Endodermal cell (in vitro differentiated cells): ENCODE measurements at regions not wholly inside any gene's neighbourhood (a gene's known extent, or its start where the extent isn't known, plus 50 kb on each side); places are given as distances from the start of the nearest gene placed in this dataset.

Experiments
- DNase-seq: peaks from one replicate; pipeline ENCODE4 v3.0.0-alpha.2; 2017
- H3K27ac ChIP-seq: 2 replicates; pipeline ENCODE4 v1.5.1; 2013; ENCODE audit warnings: mild to moderate bottlenecking, low read depth, low read length, moderate library complexity
- H3K27me3 ChIP-seq: 2 replicates; pipeline ENCODE4 v1.6.1; 2013; ENCODE audit warnings: mild to moderate bottlenecking, low read length, moderate library complexity; ENCODE audit not compliant: insufficient read depth, control insufficient read depth, poor library complexity, severe bottlenecking
- H3K36me3 ChIP-seq: 2 replicates; pipeline ENCODE4 v1.7.0; 2013; ENCODE audit warnings: mild to moderate bottlenecking, low read length, moderate library complexity; ENCODE audit not compliant: control insufficient read depth, insufficient read depth
- H3K4me1 ChIP-seq: one replicate; pipeline ENCODE4 v1.7.0; 2013; ENCODE audit warnings: low read length; ENCODE audit not compliant: control insufficient read depth, insufficient read depth
- H3K4me3 ChIP-seq: 2 replicates; pipeline ENCODE4 v1.5.1; 2013; ENCODE audit warnings: mild to moderate bottlenecking, low read length, moderate library complexity
- H3K9ac ChIP-seq: 2 replicates; pipeline ENCODE4 v1.6.1; 2013; ENCODE audit warnings: mild to moderate bottlenecking, low read length, moderate library complexity; ENCODE audit not compliant: poor library complexity, severe bottlenecking; ENCODE audit errors: extremely low read depth
- H3K9me3 ChIP-seq: 2 replicates; pipeline ENCODE4 v1.6.1; 2013; ENCODE audit warnings: mild to moderate bottlenecking, low read length, moderate library complexity; ENCODE audit not compliant: control insufficient read depth
- H3K27ac Mint-ChIP-seq: 2 replicates; pipeline ENCODE4 v1.8.0; 2020; ENCODE audit warnings: mixed read lengths
- H3K27me3 Mint-ChIP-seq: 2 replicates; pipeline ENCODE4 v1.8.0; 2021; ENCODE audit warnings: mild to moderate bottlenecking, mixed read lengths; ENCODE audit not compliant: insufficient read depth
- H3K36me3 Mint-ChIP-seq: 2 replicates; pipeline ENCODE4 v1.8.0; 2020; ENCODE audit warnings: low read depth, mixed read lengths
- H3K4me1 Mint-ChIP-seq: 2 replicates; pipeline ENCODE4 v1.8.0; 2020; ENCODE audit warnings: mixed read lengths
- H3K4me3 Mint-ChIP-seq: 2 replicates; pipeline ENCODE4 v1.8.0; 2020; ENCODE audit warnings: mild to moderate bottlenecking, moderate library complexity, mixed read lengths
- H3K9me3 Mint-ChIP-seq: 2 replicates; pipeline ENCODE4 v1.8.0; 2020; ENCODE audit warnings: mild to moderate bottlenecking, mixed read lengths
- CTCF ChIP-seq: fragments of 200-600 bp; sonication (generic); conservative IDR thresholded peaks from 2 replicates; pipeline ENCODE4 v1.5.0; 2021; ENCODE audit warnings: antibody characterized with exemption, mild to moderate bottlenecking
- WGBS, 2 experiments: methylation state at CpG; one replicate each; pipeline versions ENCODE4 v1.1.5 to v1.1.7; 2013; ENCODE audit warnings: missing lambda C conversion rate in 2 of 2, mixed read lengths in 1 of 2; ENCODE audit not compliant: insufficient coverage in 1 of 2, insufficient read length in 1 of 2; 5-methylcytosine and 5-hydroxymethylcytosine counted together

- Mint-ChIP-seq H3K4me3 (no peak overlapping the region), H3K36me3 (no peaks in the 10 kb centered on the region), H3K27ac (no peak overlapping the region), H3K27me3 (peaks cover 53% of the 10 kb centered on the region), H3K9me3 (peaks cover 2% of the 10 kb centered on the region), H3K4me1 (peaks cover 24% of the 10 kb centered on the region)
- Histone ChIP-seq H3K4me3 (no peak overlapping the region), H3K27me3 (peaks cover 34% of the 10 kb centered on the region), H3K36me3 (peaks cover 5% of the 10 kb centered on the region), H3K9me3 (peaks cover 12% of the 10 kb centered on the region), H3K9ac (no peak overlapping the region), H3K4me1 (no peaks in the 10 kb centered on the region), H3K27ac (no peak overlapping the region)
- DNase-seq: no peak
- TF ChIP-seq CTCF: no peak
- 71 to 100% methylated on average over 3 of the region's 3 CpGs for WGBS, 2 experiments
Measured at GRCh38 chr1:53384796-53385195, 56.9 kb upstream of the LRP8 start.

- Mint-ChIP-seq H3K9me3 (peaks cover 2% of the 10 kb centered on the region), H3K36me3 (no peaks in the 10 kb centered on the region), H3K4me3 (no peak overlapping the region), H3K27me3 (peaks cover 54% of the 10 kb centered on the region), H3K4me1 (peaks cover 22% of the 10 kb centered on the region), H3K27ac (no peak overlapping the region)
- Histone ChIP-seq H3K27ac (no peak overlapping the region), H3K27me3 (peaks cover 34% of the 10 kb centered on the region), H3K9ac (no peak overlapping the region), H3K4me1 (no peaks in the 10 kb centered on the region), H3K4me3 (no peak overlapping the region), H3K9me3 (peaks cover 12% of the 10 kb centered on the region), H3K36me3 (peaks cover 5% of the 10 kb centered on the region)
- 79 to 85% methylated on average over 5 to 11 of the region's 11 CpGs for WGBS, 2 experiments
- TF ChIP-seq CTCF: no peak
- DNase-seq: no peak
Measured at GRCh38 chr1:53385276-53386225, 57.7 kb upstream of the LRP8 start.

- Mint-ChIP-seq H3K4me1 (peaks cover 26% of the 10 kb centered on the region), H3K36me3 (no peaks in the 10 kb centered on the region), H3K9me3 (peaks cover 2% of the 10 kb centered on the region), H3K27ac (no peak overlapping the region), H3K27me3 (peaks cover 23% of the 10 kb centered on the region), H3K4me3 (no peak overlapping the region)
- Histone ChIP-seq H3K4me1 (peaks cover 3% of the 10 kb centered on the region), H3K9ac (no peak overlapping the region), H3K4me3 (no peak overlapping the region), H3K9me3 (peaks cover 12% of the 10 kb centered on the region), H3K27ac (no peak overlapping the region), H3K27me3 (peaks cover 6% of the 10 kb centered on the region), H3K36me3 (no peaks in the 10 kb centered on the region)
- TF ChIP-seq CTCF: no peak
- WGBS, 2 experiments: 92 to 95% methylated on average over 4 of the region's 4 CpGs
- no peak for DNase-seq
Measured at GRCh38 chr1:53388963-53389362, 61.1 kb upstream of the LRP8 start.
